HG03432 (cell line): ENCODE measurements at regions not wholly inside any gene's neighbourhood (a gene's known extent, or its start where the extent isn't known, plus 50 kb on each side); places are given as distances from the start of the nearest gene placed in this dataset.

Source experiments
- ATAC-seq: cut with Tn5 transposase; IDR thresholded peaks from one replicate; pipeline ENCODE4 v1.9.1; 2021; ENCODE audit warnings: mild to moderate bottlenecking, moderate library complexity; ENCODE audit not compliant: unreplicated experiment

- no peak for ATAC-seq
These were observed 716.5 kb upstream of the C9orf72 start for GRCh38 chr9:28289746-28290145.

- ATAC-seq: no peak
These were observed 720.2 kb upstream of the C9orf72 start for GRCh38 chr9:28293369-28294090.

GRCh38 chr9:28301281-28301680, 728.0 kb upstream of the C9orf72 start:
- no peak for ATAC-seq

- no peak for ATAC-seq
These were observed 744.5 kb upstream of the C9orf72 start for GRCh38 chr9:28317745-28318144.

- no peak for ATAC-seq
These were observed 745.2 kb upstream of the C9orf72 start for GRCh38 chr9:28318515-28318914.

GRCh38 chr9:28319981-28320380, 746.7 kb upstream of the C9orf72 start:
- ATAC-seq: no peak

- no peak for ATAC-seq
These were observed 747.3 kb upstream of the C9orf72 start for GRCh38 chr9:28320616-28321015.

- no peak for ATAC-seq
These were observed 756.0 kb upstream of the C9orf72 start for GRCh38 chr9:28329323-28329722.

GRCh38 chr9:28332648-28333047, 759.4 kb upstream of the C9orf72 start:
- ATAC-seq: no peak

- ATAC-seq: no peak
These were observed 768.6 kb upstream of the C9orf72 start for GRCh38 chr9:28341913-28342312.

GRCh38 chr9:28342815-28343338, 769.6 kb upstream of the C9orf72 start:
- ATAC-seq: no peak

GRCh38 chr9:28363151-28363562, 789.9 kb upstream of the C9orf72 start:
- ATAC-seq: no peak

- no peak for ATAC-seq
These were observed 791.8 kb upstream of the C9orf72 start for GRCh38 chr9:28365020-28365640.

GRCh38 chr9:28365728-28366127, 792.4 kb upstream of the C9orf72 start:
- no peak for ATAC-seq

- ATAC-seq: no peak
These were observed 805.0 kb upstream of the C9orf72 start for GRCh38 chr9:28378231-28378630.

- no peak for ATAC-seq
These were observed 805.8 kb upstream of the C9orf72 start for GRCh38 chr9:28379082-28379481.

- ATAC-seq: no peak
These were observed 816.1 kb upstream of the C9orf72 start for GRCh38 chr9:28389411-28389810.

- ATAC-seq: no peak
These were observed 821.5 kb upstream of the C9orf72 start for GRCh38 chr9:28394774-28395173.

GRCh38 chr9:28396058-28396457, 822.8 kb upstream of the C9orf72 start:
- no peak for ATAC-seq

GRCh38 chr9:28407351-28407750, 834.1 kb upstream of the C9orf72 start:
- ATAC-seq: no peak

GRCh38 chr9:28409919-28410318, 836.6 kb upstream of the C9orf72 start:
- ATAC-seq: no peak

- ATAC-seq: no peak
These were observed 837.1 kb upstream of the C9orf72 start for GRCh38 chr9:28410411-28410810.
